PC-3 (cell line): ENCODE measurements at regions not wholly inside any gene's neighbourhood (a gene's known extent, or its start where the extent isn't known, plus 50 kb on each side); places are given as distances from the start of the nearest gene placed in this dataset.

ENCODE experiments used
- EZH2 ChIP-seq: fragments of 300-600 bp; sonication (generic); IDR thresholded peaks from one replicate; pipeline ENCODE4 v1.6.1; 2017; ENCODE audit warnings: antibody characterized with exemption, mild to moderate bottlenecking, low read length; ENCODE audit not compliant: unreplicated experiment
- EZH2phosphoT487 ChIP-seq: fragments of 300-600 bp; sonication (generic); IDR thresholded peaks from 2 replicates; pipeline ENCODE4 v1.6.1; 2018; ENCODE audit warnings: mild to moderate bottlenecking, antibody characterized with exemption, low read length, borderline replicate concordance
- TF ChIP-seq, protein P1 (sequence below): fragments of 300-600 bp; sonication (generic); conservative IDR thresholded peaks from 2 replicates; pipeline ENCODE4 v1.5.1; 2017; ENCODE audit warnings: antibody characterized with exemption, low read depth, mild to moderate bottlenecking, low read length

DNA sequence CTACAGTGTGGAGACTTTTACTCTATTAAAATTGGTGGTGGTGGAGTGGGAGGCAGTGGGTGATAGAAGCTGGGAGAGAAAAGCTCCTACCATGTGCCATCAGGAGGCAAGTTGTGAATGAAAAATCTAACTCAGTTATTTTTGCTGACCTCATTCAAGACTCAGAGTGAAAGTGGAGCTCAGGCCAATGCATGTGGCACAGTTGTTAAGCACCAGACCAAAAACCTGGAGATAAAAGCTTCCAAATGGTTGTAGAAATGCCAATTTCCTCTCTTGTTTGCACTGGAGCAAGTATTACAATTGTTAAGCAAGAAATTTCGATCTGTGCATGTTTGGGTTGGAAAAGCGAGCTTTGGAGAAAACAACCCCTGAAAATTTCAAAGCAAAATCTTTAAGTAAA is 81.5 kb upstream of the PRICKLE2 start:
- TF ChIP-seq, protein P1, sequence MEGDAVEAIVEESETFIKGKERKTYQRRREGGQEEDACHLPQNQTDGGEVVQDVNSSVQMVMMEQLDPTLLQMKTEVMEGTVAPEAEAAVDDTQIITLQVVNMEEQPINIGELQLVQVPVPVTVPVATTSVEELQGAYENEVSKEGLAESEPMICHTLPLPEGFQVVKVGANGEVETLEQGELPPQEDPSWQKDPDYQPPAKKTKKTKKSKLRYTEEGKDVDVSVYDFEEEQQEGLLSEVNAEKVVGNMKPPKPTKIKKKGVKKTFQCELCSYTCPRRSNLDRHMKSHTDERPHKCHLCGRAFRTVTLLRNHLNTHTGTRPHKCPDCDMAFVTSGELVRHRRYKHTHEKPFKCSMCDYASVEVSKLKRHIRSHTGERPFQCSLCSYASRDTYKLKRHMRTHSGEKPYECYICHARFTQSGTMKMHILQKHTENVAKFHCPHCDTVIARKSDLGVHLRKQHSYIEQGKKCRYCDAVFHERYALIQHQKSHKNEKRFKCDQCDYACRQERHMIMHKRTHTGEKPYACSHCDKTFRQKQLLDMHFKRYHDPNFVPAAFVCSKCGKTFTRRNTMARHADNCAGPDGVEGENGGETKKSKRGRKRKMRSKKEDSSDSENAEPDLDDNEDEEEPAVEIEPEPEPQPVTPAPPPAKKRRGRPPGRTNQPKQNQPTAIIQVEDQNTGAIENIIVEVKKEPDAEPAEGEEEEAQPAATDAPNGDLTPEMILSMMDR: no peak
- TF ChIP-seq EZH2 (no peak), EZH2phosphoT487 (no peak)
